Panc1 (cell line): ENCODE measurements at regions not wholly inside any gene's neighbourhood (a gene's known extent, or its start where the extent isn't known, plus 50 kb on each side); places are given as distances from the start of the nearest gene placed in this dataset.

Source experiments
- ATAC-seq: fragments of 200-7000 bp; cut with Tn5 transposase; 2 replicates; pipeline ENCODE4 v1.9.1; 2020; ENCODE audit warnings: mild to moderate bottlenecking, moderate library complexity
- BruUV-seq: library from RNA; stranded (reverse); fragments of 400-500 nt; replicated peaks from 2 replicates; lab custom pipeline; 2021; lab: Mats Ljungman, UMichigan
- CTCF ChIA-PET: fragments of 300-600 bp; sonication (Branson Sonifier 250); formaldehyde crosslinking; loops from one replicate; lab custom pipeline; 2022; ENCODE audit warnings: antibody characterized with exemption; lab: Charles Lee
- POLR2A ChIA-PET: fragments of 300-600 bp; sonication (Branson Sonifier 250); formaldehyde crosslinking; loops from one replicate; lab custom pipeline; 2022; ENCODE audit warnings: antibody characterized with exemption; lab: Charles Lee
- DNase-seq: peaks from one replicate; pipeline ENCODE4 v3.0.0-alpha.2; 2010; ENCODE audit warnings: low read depth, low spot score
- H3K27ac ChIP-seq: 2 replicates; pipeline ENCODE4 v1.5.1; 2011; ENCODE audit warnings: mild to moderate bottlenecking, low read length, inconsistent platforms
- H3K27me3 ChIP-seq: fragments of 200-500 bp; sonication (Bioruptor generic); 2 replicates; pipeline ENCODE4 v1.6.0; 2014; ENCODE audit warnings: low read length, inconsistent platforms; ENCODE audit not compliant: control insufficient read depth, insufficient read depth
- H3K36me3 ChIP-seq: fragments of 200-500 bp; sonication (Bioruptor generic); 2 replicates; pipeline ENCODE4 v1.5.1; 2014; ENCODE audit warnings: inconsistent platforms, mild to moderate bottlenecking, low read length, moderate library complexity; ENCODE audit not compliant: control insufficient read depth, insufficient read depth
- H3K4me1 ChIP-seq: 2 replicates; pipeline ENCODE4 v1.5.1; 2011; ENCODE audit warnings: inconsistent platforms, mild to moderate bottlenecking, low read length, moderate library complexity; ENCODE audit not compliant: control insufficient read depth, insufficient read depth
- H3K4me3 ChIP-seq, 2 experiments: 2 replicates each; pipeline ENCODE4 v1.5.1; 2011 to 2012; ENCODE audit warnings: low read depth in 2 of 2, low read length in 2 of 2, mild to moderate bottlenecking in 2 of 2, inconsistent platforms in 1 of 2, moderate library complexity in 1 of 2
- H3K9me3 ChIP-seq: fragments of 200-500 bp; sonication (Bioruptor generic); 2 replicates; pipeline ENCODE4 v1.5.1; 2014; ENCODE audit warnings: low read depth, mild to moderate bottlenecking, inconsistent platforms, low read length, moderate library complexity; ENCODE audit not compliant: control insufficient read depth, insufficient read depth
- CTCF ChIP-seq: fragments of 450-650 bp; IDR thresholded peaks from 2 replicates; pipeline ENCODE4 v1.5.1; 2017; ENCODE audit warnings: mild to moderate bottlenecking
- POLR2AphosphoS5 ChIP-seq: IDR thresholded peaks from 2 replicates; pipeline ENCODE4 v1.6.1; 2012; ENCODE audit warnings: mild to moderate bottlenecking, low read depth, low read length, moderate library complexity
- SIN3A ChIP-seq: IDR thresholded peaks from 2 replicates; pipeline ENCODE4 v1.6.1; 2012; ENCODE audit warnings: low read depth, mild to moderate bottlenecking, low read length, moderate library complexity, borderline replicate concordance; ENCODE audit not compliant: insufficient read depth
- TCF7L2 ChIP-seq: IDR thresholded peaks from 2 replicates; pipeline ENCODE4 v1.6.1; 2011; ENCODE audit warnings: mild to moderate bottlenecking, low read depth, low read length, inconsistent platforms
- in situ Hi-C: cut with HindIII; loops from 2 replicates; pipeline ENCODE4 v1.10.0; 2016; ENCODE audit warnings: low sequenced_read_pairs, low pct_unique_long_range_greater_than_20kb
- intact Hi-C: fragments of 100-400 bp; cut with micrococcal nuclease; formaldehyde crosslinking; loops from one replicate; pipeline ENCODE4 v1.10.0; 2022; ENCODE audit not compliant: unreplicated experiment
- TF ChIP-seq, protein P1 (sequence below), 2 experiments: IDR thresholded peaks; 2 replicates each; pipeline ENCODE4 v1.6.1; 2011 to 2012; ENCODE audit warnings: low read depth in 2 of 2, control low read depth in 1 of 2, low read length in 1 of 2, mild to moderate bottlenecking in 1 of 2, moderate library complexity in 1 of 2; ENCODE audit not compliant: insufficient read depth in 1 of 2

DNA sequence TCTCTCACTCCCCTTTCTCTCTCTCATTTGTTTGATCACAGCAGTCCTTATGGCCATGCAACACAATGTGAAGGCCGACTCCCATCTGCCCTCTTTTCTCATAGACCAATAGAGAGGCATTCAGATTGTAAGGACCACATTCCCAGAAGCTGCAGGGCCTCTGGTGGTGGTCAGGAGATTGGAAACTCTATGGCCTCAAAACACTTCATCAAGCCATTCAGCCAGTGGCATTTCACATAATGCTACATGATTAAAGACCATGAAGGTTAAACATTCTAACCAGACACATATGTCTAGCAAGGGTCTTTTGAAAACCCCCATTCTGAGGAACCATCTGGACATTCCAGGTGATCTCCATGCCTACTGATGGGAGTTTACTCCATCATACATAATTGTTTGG lies 769.5 kb upstream of the CXADR start:
- Histone ChIP-seq H3K27ac (no peak overlapping the region), H3K36me3 (no peaks in the 10 kb centered on the region), H3K9me3 (no peaks in the 10 kb centered on the region), H3K4me3 (no peak overlapping the region), H3K27me3 (no peaks in the 10 kb centered on the region), H3K4me1 (no peaks in the 10 kb centered on the region)
- ChIA-PET CTCF (no interaction called here), POLR2A (no interaction called here)
- intact Hi-C loops = no loop called here
- in situ Hi-C loops = no loop called here
- ATAC-seq = no peak
- no TSS peak for BruUV-seq
- no peak for DNase-seq
- TF ChIP-seq TCF7L2 = no peak
- no peak for TF ChIP-seq SIN3A
- TF ChIP-seq, protein P1, sequence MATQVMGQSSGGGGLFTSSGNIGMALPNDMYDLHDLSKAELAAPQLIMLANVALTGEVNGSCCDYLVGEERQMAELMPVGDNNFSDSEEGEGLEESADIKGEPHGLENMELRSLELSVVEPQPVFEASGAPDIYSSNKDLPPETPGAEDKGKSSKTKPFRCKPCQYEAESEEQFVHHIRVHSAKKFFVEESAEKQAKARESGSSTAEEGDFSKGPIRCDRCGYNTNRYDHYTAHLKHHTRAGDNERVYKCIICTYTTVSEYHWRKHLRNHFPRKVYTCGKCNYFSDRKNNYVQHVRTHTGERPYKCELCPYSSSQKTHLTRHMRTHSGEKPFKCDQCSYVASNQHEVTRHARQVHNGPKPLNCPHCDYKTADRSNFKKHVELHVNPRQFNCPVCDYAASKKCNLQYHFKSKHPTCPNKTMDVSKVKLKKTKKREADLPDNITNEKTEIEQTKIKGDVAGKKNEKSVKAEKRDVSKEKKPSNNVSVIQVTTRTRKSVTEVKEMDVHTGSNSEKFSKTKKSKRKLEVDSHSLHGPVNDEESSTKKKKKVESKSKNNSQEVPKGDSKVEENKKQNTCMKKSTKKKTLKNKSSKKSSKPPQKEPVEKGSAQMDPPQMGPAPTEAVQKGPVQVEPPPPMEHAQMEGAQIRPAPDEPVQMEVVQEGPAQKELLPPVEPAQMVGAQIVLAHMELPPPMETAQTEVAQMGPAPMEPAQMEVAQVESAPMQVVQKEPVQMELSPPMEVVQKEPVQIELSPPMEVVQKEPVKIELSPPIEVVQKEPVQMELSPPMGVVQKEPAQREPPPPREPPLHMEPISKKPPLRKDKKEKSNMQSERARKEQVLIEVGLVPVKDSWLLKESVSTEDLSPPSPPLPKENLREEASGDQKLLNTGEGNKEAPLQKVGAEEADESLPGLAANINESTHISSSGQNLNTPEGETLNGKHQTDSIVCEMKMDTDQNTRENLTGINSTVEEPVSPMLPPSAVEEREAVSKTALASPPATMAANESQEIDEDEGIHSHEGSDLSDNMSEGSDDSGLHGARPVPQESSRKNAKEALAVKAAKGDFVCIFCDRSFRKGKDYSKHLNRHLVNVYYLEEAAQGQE (IDR thresholded peaks at IDR 0.05; ENCODE audit: insufficient read depth in 1 of 2, low read depth in 2 of 2, low read length in 1 of 2) = no peak
- TF ChIP-seq CTCF = no peak
- TF ChIP-seq POLR2AphosphoS5 = no peak

- CTCF ChIA-PET = no interaction called here
- no TSS peak for BruUV-seq
Observed at GRCh38 chr21:16750926-16751325, 761.9 kb upstream of the CXADR start.

More at GRCh38 chr21:16750926-16751325, 761.9 kb upstream of the CXADR start:
- Histone ChIP-seq H3K4me3 (no peak overlapping the region), H3K27me3 (no peaks in the 10 kb centered on the region), H3K36me3 (no peaks in the 10 kb centered on the region), H3K4me1 (no peaks in the 10 kb centered on the region), H3K27ac (no peak overlapping the region), H3K9me3 (no peaks in the 10 kb centered on the region)
- ATAC-seq = no peak
- POLR2A ChIA-PET = no interaction called here
- intact Hi-C loops (no loop called here), in situ Hi-C loops (no loop called here)
- DNase-seq = no peak
- no peak for TF ChIP-seq POLR2AphosphoS5
- TF ChIP-seq SIN3A = no peak
- TF ChIP-seq, protein P1 (IDR thresholded peaks at IDR 0.05; ENCODE audit: insufficient read depth in 1 of 2, low read depth in 2 of 2, low read length in 1 of 2) = no peak
- no peak for TF ChIP-seq CTCF
- TF ChIP-seq TCF7L2 = no peak
